Bone marrow (tissue), 2 donors: ENCODE measurements at regions not wholly inside any gene's neighbourhood (a gene's known extent, or its start where the extent isn't known, plus 50 kb on each side); places are given as distances from the start of the nearest gene placed in this dataset.
"Not testable (repeated sequence)": the region's sequence is repeated elsewhere in the genome, so short reads cannot be mapped to it uniquely, and the experiment has no call there.

Experiments
- DNase-seq, 2 donors: peaks; one replicate each; lab custom pipeline; 2025; lab: John Stamatoyannopoulos, UW

GRCh38 chr18:38489721-38490120, 924.1 kb upstream of the CELF4 start:
- DNase-seq = not testable (repeated sequence)

- no peak for DNase-seq
Observed at GRCh38 chr18:38487521-38487920, 921.9 kb upstream of the CELF4 start.

GRCh38 chr18:38483326-38483725, 917.7 kb upstream of the CELF4 start:
- no peak for DNase-seq

- DNase-seq = peak in 1 of 2 donors; percentile 78
Observed at GRCh38 chr18:38481576-38481975, 916.0 kb upstream of the CELF4 start.

GRCh38 chr18:38475686-38476085, 910.1 kb upstream of the CELF4 start:
- no peak for DNase-seq

- no peak for DNase-seq
Observed at GRCh38 chr18:38473535-38473934, 907.9 kb upstream of the CELF4 start.

DNA sequence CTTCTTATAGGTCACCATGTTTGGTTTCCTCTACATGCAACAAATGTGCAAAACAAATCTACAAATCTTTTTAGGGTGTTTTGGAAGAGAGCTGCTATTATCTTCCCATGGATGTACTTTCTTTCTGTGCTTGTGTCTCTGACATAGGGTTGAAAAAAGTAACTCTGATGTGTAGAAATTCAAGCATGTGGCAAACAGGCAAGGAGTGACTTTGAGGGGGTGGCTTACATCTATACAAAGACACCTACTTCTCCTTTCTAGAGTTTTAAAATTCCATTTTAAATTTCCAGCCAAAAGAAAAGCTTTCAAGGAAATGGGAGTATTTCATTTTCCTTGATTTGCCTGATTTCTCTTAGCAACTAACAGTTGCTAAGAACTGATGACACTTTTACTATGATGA, 904.8 kb upstream of the CELF4 start:
- no peak for DNase-seq

- DNase-seq = no peak
Observed at GRCh38 chr18:38466426-38466825, 900.8 kb upstream of the CELF4 start.

DNA sequence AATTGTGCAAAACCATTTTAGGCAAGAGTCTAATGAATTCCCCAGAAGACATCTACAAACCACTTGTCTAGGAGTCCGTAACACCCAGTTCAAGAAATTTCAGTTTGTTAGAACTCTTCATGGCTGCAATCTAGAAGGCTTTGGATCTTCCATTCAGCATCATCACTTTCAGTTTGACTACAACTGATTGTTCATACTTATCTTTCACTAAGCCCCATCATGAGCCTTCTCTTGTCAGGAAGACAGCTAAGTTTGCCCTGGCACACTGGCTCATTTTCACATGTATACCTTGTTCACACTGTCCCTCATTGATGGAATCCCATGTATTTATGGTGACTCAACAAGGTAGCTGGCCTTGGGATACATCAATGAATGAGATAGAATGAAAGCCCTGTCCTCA, 898.4 kb upstream of the CELF4 start:
- DNase-seq = no peak

- no peak for DNase-seq
Observed at GRCh38 chr18:38460657-38461056, 895.1 kb upstream of the CELF4 start.

- DNase-seq = no peak
Observed at GRCh38 chr18:38459131-38459994, 893.8 kb upstream of the CELF4 start.

DNA sequence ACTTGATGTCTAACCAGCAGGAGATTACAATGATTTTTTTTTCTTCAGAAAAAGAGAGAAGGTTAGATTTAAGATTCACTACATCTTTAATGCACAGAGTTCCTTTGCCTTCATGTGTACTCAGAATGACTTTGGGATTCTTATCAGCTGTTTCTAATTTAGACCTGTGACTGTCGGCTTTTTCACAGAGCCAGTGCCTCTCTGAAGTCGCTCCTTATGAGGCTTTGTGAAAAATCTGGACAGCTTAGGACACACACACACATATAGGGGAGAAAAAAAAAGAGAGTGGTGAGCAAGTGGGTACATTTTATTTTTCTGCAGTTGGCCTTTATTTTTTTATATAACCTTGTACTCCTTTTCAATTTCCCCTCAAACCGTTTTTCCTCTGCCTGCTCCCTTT, 893.1 kb upstream of the CELF4 start:
- no peak for DNase-seq

DNA sequence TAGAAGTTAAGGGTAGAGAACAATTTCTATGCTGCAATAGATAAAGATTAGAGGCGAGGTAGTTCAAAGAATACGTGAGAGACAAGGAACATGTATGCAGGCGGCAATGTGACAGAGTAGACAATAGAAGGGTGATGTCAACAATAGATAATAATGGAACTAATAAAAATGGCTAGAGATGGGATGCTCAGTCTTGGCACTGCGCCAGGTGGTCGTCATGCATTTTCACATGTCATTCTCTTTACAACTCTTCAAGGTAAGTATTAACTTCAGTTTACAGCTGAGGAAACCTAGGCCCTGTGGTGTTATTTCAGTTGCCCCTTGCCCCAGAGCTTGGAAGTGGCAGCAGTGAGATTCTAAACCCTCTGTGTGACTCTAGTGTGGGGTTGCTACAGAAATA, 890.7 kb upstream of the CELF4 start:
- no peak for DNase-seq

GRCh38 chr18:38454764-38455469, 889.3 kb upstream of the CELF4 start:
- no peak for DNase-seq

GRCh38 chr18:38453880-38454279, 888.3 kb upstream of the CELF4 start:
- DNase-seq = no peak

DNA sequence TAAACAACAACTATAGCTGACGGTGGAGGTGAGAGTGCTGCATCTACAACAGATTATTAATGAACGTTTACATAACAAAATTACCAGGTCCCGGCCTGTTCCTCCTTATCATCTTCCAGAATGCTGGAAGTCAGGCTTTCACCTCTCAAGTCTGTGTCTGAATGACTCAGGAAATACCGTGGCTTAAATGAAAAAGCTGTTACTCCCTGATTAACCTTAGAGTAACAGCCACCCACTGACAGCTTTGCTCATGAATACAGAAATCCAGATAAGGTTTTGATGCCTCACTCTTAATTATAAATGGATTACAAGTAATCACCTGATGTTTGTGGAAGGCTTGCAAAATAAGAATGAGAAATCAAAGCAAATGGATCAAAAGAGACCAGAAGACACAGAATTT, 885.3 kb upstream of the CELF4 start:
- no peak for DNase-seq

- DNase-seq = no peak
Observed at GRCh38 chr18:38445804-38446145, 880.2 kb upstream of the CELF4 start.

DNA sequence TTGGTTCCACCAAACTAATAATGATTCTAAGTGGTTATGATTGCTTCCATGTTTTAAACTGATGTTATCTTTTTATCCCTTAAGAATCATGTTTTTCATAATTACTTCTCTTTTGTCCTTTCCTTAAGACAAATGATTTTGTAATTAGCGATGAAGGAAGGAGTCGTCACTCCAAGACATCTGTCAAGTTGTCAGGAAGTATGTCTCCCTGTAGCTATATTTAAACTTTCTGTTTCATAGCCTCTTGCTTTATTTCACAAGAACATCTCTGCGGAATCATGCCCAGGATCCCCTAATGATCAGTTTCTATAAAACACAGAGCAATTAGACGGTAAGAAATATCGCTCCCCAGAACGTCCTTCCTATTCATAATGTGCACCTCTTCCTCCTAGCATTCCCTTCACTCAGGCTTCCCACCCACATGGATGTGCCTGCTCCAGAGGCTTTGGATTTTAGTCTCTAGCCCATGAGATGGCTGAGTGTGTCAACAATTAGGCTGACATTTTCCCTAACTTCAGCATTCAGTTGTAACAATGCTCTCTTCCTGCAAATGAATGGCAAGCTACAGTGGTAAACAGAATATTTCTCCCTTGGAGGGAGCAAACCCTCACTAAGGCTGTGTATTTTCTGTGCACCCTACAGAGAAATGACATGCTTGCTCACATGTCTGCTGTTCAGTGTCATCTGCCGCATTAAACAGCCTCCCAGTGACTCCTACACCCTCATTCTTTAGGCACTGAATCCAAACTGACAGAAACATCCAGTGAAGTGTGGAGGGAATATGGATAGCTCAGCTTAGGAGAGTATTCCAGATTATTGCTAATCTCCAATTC, 879.6 kb upstream of the CELF4 start:
- peak in 1 of 2 donors; percentile 62 for DNase-seq

- DNase-seq = no peak
Observed at GRCh38 chr18:38427736-38428135, 862.1 kb upstream of the CELF4 start.

DNA sequence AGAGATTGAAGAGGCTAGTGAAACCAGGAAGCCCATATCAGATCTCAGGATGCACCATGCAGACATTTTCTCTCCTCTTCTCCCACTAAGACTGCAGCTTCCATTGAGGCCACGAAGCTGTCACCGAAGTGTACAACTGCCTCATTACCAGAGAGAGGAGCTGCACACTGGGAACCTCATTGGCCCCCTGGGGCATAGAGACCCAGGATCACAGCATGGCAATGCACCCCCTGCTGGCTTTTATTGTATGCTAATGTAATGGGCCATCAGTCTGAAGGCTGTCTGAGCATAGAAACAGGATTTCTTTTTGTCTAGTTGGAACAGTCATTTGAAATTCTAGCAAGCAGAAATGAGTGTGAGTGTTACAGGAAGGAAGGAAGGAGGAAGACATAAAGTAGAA, 861.6 kb upstream of the CELF4 start:
- no peak for DNase-seq

GRCh38 chr18:38421872-38422615, 856.4 kb upstream of the CELF4 start:
- DNase-seq = no peak

DNA sequence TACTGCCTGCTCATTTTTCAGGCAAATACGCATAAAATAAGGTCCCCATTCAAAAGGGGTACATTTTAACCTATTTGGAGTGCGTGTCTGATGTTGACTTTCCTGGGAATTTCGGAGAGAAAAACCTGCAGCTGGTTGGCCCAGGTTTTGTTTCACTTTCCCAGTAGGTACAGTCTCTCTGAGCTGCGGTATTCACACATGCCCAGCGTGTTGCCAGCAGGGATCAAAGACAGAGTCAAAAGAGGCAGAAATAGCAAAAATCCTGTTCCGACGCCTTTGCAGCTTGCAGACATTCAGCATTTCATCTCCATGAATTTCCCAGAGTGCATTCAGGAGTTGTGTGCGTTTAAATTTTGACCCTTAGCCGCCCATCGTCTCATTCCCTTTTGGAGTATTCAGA, 855.4 kb upstream of the CELF4 start:
- DNase-seq = no peak
